HG03060 (cell line): ENCODE measurements at regions not wholly inside any gene's neighbourhood (a gene's known extent, or its start where the extent isn't known, plus 50 kb on each side); places are given as distances from the start of the nearest gene placed in this dataset.

Experiments used
- ATAC-seq: cut with Tn5 transposase; IDR thresholded peaks from one replicate; pipeline ENCODE4 v1.9.1; 2021; ENCODE audit warnings: low read depth, moderate number of reproducible peaks; ENCODE audit not compliant: unreplicated experiment

DNA sequence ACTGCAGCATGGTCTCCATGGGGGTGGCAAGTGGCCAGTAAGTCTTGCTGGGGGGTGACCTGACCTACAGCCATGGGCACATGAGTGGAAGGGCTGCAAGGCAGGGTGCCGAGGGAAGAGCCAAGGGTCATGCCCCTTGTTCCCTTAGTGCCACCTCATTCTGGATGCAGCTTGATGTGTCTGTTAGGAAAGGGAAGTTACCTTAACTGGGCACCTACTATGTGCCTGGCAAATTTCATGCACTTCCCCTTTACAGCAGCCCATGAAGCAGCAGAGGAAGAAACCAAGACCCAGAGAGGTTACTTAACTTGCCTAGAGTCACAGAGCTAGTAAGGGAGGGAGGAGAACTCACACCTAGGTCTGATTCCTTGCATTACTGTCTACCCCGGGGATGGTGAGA, 174.0 kb downstream of the MRPL14 start:
- ATAC-seq: no peak

DNA sequence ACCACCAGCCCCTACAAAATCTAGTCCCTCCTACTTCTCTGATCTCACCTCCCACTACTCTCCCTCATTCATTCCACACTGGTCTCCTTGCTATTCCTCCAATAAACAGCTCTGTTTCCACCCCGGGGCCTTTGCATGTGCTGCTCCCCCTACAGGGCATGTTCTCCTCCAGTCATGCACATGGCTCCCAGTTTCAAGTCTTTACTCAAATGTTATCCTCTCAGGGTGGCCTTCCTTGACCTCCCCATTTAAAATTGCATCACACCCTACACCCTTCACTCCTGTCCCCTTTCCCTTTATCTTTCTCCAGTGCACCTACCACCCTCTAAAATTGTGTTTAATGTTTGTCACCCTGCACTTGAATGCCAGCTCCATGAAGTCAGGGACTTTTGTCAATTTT, 174.5 kb downstream of the MRPL14 start:
- ATAC-seq: no peak

DNA sequence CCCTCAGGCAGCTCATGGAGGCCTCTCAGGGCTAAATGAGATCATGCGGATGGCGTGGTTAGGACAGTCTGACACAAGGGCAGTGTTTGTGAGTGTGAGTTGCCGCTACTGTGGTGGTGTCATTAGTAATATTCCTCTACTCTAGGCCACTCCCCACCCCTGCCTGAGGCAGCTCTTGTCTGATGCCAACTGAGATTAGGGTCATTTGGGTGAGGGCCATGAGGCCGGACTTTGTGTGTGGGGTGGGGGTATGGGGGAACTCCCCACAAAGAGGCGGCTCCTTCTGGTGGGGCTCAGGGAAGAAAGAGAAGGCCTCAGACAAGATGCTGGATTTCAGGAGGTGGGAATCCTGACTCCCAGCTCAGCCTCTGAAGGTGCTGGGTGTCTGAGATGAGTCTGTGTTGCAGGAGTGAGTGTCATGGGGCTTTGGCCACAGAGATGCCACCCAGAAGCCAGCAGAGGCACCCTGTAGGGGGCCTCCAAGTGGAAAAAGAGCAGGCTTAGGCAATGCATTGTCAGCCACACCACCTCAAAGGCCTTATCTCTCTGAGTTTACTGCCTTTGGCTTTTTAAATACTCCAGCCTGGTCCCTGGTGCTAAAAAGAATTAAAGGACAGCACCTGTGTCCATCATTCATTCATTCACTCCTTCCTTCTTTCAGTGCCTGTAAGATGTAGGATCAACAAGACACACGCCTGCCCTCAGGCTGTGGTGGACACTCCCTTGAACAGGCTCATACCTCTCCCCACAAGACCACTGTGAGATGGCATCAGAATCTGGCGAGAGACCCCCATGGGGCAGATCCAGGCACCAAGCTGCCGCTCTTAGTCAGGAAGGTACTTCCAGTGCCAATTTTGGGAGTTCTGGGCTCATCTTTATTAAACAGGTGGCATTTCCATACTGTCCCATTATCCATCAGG, 175.2 kb downstream of the MRPL14 start:
- no peak for ATAC-seq

GRCh38 chr6:43951063-43951755, 176.0 kb downstream of the MRPL14 start:
- no peak for ATAC-seq

- no peak for ATAC-seq
Measured at GRCh38 chr6:43950731-43951062, 176.6 kb downstream of the MRPL14 start.

GRCh38 chr6:43950051-43950605, 177.1 kb downstream of the MRPL14 start:
- no peak for ATAC-seq

DNA sequence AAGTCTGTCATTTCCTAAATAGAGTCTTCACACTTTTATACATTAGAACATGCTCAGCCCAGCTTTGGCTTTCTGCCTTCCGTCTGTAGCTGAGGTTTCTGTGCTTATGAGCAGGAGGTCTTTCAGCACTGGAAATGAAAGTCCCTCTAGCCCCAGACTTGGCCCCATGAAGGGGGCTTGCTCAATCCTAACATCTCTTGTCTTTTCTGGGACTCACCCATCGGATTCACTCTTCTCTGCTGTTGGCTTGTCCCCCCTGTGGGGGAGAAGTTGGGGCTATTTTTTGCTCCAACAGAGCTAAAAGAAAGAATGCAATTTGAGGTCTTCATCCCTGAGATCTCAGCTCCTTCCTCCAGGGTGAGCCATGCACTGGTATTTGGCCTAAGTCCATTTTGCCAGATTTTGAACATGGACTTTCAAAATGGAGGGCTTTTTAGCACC, 177.7 kb downstream of the MRPL14 start:
- ATAC-seq: no peak

DNA sequence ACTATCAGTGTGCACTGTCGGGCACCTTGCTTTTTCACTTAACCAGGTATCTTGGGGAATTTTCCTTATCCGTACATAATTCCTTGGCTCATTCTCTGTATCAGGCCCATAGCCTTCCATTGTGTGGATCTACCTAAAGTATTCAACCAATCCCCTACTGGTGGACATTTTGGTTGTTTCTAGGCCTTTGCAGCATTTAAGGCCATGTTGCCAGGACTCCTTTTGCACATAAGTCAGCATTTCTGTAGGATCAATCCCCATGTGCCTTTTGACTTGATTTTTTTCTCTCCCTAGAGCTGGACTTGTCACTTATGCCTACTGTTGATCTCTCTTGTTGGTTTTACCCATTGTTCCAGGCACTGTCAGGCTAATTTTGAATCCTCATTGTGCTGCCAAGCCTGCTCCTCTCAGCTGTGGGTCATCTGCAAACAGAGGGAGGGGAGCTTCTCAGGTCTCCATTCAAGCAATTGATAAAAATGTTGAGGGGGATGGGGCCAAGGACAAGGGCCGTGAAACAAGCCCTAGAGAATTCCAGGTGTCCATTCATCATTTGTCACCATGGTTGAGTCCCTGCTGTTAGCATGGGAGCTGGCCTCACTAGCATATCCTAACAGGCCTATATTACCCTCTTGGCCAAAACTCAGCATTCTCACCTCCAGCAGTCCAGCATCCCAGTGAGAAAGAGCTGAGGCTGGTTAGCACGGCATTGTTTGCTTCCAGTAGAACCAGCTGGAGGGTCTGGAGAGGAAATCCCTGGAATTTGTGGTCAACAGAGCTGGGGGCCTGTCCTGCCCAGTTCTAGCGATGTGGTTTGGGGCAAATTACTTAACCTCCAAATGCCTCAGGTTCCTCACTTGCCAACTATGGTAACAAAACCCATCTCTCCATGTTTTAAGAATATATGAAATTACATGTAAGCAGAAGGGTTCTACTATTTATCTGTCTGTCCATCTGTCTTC, 178.4 kb downstream of the MRPL14 start:
- no peak for ATAC-seq

- ATAC-seq: no peak
Measured at GRCh38 chr6:43947860-43948259, 177.8 kb downstream of the VEGFA start.

GRCh38 chr6:43946641-43947363, 176.8 kb downstream of the VEGFA start:
- no peak for ATAC-seq

GRCh38 chr6:43945768-43946080, 175.7 kb downstream of the VEGFA start:
- ATAC-seq: no peak

DNA sequence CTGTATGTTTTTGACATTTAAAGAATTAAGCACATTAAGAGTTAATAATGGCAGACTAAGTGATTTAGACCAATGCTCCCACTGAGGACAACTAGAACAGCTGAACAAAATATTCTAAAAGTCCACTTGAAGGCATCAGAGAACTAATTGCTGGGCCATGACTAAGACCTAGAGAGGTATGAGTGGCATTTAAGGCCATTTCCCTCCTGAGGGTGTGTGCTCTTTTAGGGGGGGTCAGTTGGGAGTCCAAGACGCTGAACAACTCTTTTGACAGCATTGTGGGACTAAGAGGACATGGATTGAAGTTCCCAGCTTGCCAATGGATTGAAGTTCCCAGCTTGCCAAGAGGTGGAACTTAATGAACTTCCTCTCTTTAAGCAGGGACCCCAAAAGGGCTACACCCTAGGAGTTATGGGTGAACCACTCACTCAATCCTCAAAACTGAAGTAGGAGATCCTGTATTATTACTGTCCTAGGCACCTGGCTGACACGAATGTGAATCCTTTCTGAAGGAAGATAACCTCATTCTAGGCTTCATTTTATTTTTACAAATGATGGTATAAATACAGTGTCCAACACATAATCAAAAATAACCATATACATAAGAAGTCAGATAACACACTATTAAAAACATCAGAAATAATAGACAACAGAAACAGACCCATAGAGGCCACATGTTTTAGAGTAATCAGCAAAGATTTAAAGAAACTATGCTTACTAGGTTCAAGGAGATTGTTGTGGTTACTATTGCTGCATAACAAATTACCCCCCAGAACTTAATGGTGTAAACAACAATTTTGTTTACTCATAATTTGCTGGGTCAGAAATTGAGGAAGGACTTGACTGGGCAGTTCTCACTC, 175.1 kb downstream of the VEGFA start:
- ATAC-seq: no peak

DNA sequence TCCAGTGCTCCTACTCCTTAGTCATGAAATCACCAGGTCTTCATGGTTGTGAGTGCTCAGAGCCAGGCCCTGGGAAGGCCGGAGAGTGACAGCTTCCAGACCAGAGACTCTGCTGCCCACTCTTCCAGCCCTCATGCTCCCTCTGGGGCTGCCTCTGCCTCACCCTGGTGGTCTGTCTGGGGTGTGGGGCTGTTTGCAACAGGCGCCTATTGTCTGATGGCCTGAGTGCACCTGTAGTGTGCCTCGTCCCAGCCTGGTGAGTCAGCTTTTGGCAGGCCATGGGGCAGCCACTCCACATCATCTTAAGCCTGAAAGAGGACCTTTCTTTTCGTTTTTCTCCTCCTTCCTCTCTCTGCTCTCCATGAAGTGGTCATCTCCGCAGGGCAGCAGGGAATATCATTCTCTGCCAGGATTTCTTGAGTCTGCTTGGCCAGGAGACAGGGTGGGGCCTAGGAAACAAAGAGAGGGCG, 173.8 kb downstream of the VEGFA start:
- ATAC-seq: no peak

GRCh38 chr6:43943099-43943766, 173.2 kb downstream of the VEGFA start:
- no peak for ATAC-seq

GRCh38 chr6:43942616-43943015, 172.6 kb downstream of the VEGFA start:
- no peak for ATAC-seq

GRCh38 chr6:43942011-43942442, 172.0 kb downstream of the VEGFA start:
- ATAC-seq: no peak

GRCh38 chr6:43941174-43941573, 171.2 kb downstream of the VEGFA start:
- ATAC-seq: no peak

- ATAC-seq: no peak
Measured at GRCh38 chr6:43940393-43941087, 170.5 kb downstream of the VEGFA start.
